SKM-1 treated with dmso at 0.1 percent for 144 hours (cell line): ENCODE measurements at regions not wholly inside any gene's neighbourhood (a gene's known extent, or its start where the extent isn't known, plus 50 kb on each side); places are given as distances from the start of the nearest gene placed in this dataset.

Experiments used
- DNase-seq: peaks from one replicate; lab custom pipeline; 2025; ENCODE audit not compliant: unreplicated experiment; lab: John Stamatoyannopoulos, UW

DNA sequence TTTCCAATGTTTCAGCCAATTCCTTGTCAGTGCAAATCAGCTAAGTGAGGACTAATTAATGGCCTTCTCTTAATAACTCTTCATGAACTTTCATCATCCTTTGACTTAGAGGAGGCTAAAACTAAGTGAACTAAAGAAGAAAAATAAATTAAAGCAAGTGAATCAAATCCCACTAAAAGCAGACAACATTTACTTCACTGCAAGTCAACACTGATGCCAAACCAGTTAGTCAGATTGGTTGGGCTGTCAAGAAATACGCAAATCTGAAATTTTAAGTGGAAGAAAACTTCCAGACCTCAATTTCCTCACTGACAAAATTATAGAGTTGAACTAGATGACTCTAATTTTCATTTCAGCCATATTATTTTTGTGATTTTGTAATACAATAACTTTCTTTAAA, 137.2 kb upstream of the PRLR start:
- DNase-seq = no peak

DNA sequence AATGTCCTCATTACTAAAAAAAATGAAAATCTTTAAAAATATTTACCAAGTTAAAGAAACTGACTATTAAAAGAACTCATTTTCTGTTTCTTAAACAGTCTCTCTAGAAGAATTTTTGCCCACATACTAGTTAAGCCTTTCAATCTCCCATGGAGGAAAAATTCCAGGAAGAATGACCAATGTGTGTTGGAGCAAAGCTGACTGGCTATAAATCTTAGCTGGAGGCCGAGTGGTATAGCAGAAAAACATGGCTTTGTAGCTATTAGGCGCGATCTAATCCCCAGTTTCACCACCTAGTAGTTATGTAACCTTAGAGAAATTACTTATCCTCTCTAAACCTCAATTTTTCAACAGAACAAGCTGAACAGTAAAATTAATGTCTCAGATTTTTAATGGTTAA, 135.5 kb upstream of the PRLR start:
- no peak for DNase-seq

- no peak for DNase-seq
Observed at GRCh38 chr5:35364350-35364749, 134.1 kb upstream of the PRLR start.

DNA sequence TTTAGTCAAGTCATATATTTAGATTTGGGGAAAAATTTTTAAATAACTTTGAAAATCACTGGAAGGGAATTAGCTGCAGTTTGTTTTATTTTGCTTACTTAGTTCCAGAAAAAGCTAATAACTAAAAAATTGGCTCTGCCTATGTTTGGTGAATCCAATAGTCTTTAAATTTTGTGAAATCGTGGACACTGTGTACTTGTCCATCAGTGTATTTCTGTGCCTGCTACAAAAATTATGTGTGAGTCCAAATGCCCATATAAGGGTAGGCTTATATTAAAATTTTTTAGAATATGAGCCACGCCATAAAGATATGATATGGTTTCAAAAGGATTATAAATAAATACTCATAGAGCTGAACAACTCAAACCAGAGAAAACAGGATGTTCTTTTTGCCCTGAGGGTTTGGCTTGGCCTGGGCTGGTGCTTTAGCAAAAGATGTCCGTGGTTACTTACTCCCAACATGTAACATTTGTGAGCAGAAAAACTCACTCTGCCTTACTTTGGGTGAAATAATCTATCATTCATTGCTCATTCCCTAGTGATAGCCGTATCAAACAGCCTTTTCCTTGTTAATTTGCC, 133.2 kb upstream of the PRLR start:
- DNase-seq = no peak

DNA sequence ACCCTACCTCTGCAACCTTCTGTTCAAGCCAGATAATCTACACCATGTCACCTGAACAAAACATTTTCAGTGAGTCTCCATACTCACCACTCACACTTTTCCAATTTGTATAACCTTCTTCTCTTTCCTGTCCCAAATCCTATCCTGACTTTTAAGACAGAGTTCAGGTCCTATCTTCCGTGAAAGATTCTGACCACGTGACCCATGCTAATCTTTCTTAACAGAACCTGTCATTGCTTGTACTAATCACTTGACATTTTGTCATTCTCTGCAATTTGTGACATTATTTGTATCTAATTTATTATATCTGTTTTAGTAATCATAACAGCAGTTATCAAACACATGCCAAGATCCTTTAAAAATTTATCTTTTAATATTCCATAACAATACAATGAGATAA, 132.5 kb upstream of the PRLR start:
- DNase-seq = no peak

DNA sequence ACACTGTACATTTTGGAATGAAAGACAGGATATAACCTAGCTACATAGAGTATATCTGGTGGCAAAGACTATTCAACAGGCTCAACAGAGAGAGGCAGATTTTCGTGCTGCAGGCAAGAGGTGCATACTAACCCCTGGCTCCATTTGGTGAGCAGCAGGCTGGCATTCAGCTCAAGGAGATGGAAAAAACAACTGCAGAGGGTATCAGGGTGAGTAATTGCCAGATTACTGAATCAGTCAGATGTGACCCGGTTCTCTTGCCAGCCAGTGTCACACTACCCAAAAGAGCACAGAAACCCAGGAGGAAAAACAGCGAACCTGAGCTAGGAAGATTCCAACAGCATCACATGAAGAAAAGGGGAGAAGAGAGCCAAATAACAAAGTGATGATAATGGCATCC, 130.4 kb upstream of the PRLR start:
- DNase-seq = no peak

GRCh38 chr5:35359859-35360258, 129.6 kb upstream of the PRLR start:
- DNase-seq = no peak

- no peak for DNase-seq
Observed at GRCh38 chr5:35357973-35358372, 127.7 kb upstream of the PRLR start.

- no peak for DNase-seq
Observed at GRCh38 chr5:35356725-35357124, 126.4 kb upstream of the PRLR start.

GRCh38 chr5:35354751-35355150, 124.5 kb upstream of the PRLR start:
- no peak for DNase-seq

DNA sequence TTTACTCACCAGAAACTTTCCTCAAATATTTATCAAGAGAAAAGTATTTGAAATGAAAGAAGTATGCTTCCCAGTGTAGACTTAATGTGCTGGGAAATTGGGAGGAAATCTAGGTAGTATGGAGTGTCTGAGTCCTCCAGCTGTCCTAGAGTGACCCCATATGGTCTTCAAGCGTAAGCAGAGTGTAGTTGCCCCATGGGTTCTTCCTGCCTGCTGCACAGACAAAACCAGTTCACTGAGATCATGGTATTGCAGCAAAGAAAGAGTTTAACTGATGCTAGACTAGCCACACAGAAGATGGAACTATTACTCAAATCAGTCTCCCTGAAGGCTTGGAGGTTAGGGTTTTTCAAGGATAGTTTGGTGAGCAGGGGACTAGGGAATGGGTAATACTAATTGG, 114.9 kb upstream of the PRLR start:
- no peak for DNase-seq

DNA sequence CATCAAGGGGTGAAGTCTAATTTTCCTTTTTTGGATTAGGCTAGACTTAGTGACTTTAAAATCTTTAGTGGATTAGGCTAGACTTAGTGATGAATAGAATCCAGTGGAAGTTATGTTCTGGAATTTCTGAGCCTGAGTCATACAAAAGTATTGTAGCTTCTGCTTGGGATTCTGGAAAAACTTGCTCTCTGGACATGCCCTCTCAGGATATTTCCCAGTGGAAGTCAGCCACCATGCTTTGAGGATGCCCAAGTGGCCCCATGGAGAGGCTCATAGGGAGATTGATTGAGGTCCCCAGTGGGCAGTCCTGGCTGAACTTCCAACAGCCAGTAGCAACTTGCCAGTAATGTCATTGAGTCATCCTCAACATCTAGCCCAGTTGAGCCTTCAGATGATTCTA, 112.4 kb upstream of the PRLR start:
- no peak for DNase-seq

- no peak for DNase-seq
Observed at GRCh38 chr5:35341189-35341588, 110.9 kb upstream of the PRLR start.

DNA sequence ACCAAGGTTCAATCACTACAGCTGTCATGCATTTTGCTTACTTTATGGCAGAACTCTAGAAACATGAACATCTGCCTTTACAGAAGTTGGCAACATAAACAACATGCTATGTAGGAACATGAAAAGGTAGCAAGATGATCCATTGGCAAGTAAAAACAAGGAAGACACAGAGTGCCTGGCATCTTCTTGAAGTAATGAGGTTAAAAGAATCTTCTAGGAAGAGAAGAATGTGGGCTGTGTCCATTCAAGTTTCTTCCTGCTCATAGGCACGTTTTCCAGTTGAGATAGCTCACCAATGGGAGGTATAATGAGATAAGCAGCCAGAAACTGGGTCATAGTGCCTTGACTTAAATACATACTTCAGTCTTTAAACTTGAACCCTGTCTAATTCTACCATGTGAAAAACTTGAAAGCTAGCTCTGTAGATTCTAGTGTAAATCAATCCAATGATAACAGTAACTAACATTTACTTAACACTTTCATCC, 109.4 kb upstream of the PRLR start:
- DNase-seq = no peak

DNA sequence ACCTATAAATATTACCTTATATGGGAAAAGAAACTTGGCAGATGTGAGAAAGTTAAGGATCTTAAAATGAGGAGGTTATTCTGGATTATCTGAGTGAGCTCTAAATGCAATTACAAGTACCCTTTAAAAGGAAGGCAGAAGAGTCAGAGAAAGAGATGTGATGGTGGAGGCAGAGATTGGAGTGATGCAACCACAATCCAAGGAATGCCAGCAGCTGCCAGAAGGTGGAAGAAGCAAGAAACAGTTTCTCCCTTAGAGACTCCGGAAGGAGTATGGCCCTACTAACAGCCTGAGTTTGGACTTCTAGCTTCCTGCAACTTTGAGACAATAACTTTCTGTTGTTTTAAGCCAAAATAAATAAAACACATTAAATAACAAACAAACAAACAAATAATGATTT, 108.7 kb upstream of the PRLR start:
- no peak for DNase-seq

DNA sequence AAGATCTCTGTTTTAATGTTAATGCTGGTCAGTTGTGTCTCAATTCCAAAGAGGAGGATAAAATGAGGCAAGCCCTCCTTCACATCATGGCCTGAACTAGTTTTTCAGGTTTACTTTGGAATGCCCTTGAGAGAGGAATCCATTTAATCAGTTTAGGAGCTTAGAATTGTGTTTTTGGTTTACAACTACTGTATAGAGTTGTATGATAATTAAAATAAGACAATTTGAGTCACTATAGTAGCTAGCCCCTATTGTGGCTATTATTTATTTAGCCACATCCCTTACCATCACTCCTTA, 107.8 kb upstream of the PRLR start:
- no peak for DNase-seq

DNA sequence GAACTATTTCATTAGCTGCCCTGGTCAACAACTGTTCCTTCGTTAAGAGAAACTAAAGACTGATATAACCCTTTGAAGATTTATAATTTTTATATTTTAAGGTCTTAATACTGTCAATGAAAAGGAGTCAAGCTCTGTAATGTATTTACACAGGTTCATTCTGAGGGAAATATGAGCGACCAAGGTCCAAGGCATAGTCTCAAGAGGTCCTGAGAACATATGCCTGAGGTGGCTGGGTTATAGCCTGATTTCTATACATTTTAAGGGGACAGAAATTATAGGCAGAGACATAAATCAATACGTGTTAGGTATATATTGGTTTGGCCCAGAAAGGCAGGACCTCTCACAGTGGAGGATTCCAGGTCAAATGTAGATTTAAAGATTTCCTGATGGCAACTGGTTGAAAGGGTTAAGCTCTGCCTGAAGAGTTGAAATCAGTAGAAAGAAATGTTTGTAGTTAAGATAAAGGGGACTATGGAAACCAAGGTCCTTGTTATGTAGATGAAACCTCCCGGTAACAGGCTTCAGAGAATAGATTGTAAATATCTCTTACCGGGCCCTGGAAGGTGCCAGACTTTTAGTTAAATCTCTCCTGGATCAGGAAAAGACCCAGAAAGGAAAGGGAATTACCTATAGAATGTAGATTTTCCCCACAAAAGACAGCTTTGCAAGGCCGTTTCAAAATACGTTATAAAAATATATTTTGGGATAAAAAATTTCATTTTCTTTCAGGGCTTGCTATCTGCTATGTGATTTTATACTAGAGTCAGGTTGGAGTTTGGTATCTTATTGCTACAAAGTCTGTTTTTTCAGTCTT, 107.3 kb upstream of the PRLR start:
- no peak for DNase-seq

- no peak for DNase-seq
Observed at GRCh38 chr5:35336230-35336629, 105.9 kb upstream of the PRLR start.

DNA sequence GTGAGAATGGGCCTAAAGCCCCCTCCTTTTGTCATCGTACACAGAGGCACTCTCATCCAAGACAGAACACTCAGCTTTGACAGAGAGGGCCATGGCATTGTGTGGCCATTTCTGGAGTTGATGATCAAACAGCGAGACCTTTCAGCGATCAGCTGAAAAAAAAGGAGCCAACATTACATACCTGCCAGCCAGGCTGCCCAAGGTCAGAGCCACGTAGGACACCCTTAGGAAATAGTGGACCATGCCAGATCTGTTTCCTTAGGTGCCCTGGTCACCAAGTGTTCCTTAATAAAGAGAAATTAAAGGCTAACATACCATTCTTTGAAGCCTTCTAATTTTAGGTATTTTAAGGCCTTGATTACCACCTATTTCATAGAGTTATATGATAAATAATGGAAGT, 105.5 kb upstream of the PRLR start:
- DNase-seq = no peak

- no peak for DNase-seq
Observed at GRCh38 chr5:35333366-35333765, 103.1 kb upstream of the PRLR start.

- DNase-seq = no peak
Observed at GRCh38 chr5:35331956-35332950, 102.0 kb upstream of the PRLR start.

DNA sequence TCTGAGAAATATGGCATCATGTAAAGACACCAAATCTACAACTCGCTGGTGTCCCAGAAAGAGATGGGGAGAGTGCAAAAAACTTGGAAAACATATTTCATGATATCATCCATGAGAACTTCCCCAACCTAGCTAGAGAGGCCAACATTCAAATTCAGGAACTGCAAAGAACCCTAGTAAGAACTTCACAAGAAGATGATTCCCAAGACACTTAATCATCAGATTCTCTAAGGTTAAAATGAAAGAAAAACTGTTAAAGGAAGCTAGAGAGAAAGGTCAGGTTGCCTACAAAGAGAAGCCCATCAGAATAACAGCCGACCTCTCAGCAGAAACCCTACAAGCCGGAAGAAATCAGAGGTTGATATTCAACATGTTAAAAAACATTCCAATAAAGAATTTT, 95.5 kb upstream of the PRLR start:
- DNase-seq = no peak
